ENCODE measurements at regions not wholly inside any gene's neighbourhood (a gene's known extent, or its start where the extent isn't known, plus 50 kb on each side); places are given as distances from the start of the nearest gene placed in this dataset.

DNA sequence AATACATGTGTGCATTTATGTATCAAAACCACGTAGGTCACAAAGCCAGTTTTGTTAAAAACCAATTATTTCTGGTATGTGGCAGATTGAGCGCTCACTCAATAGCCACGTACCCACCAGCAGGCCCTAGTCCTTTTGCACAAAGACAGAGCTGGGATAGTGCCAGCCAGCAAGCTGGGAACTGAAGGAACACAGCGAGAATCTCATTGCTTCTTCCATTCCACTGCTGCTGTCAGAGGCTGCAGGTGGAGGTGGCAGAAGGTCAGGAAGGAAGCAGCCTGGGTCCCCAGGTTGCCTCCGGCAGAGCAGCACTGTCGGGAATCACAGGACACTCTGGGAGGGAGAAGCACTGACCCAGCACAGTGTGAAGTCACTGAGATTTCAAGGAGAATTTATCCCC, 385.5 kb upstream of the PFKP start:
- H3K36me3 ChIP-seq: no peaks in the 10 kb centered on the region
- intact Hi-C loops (cut with DNase I): no loop called here

GRCh38 chr10:2680821-2681220, 386.5 kb upstream of the PFKP start:
- H3K9me3 ChIP-seq: no peaks in the 10 kb centered on the region
- no peaks in the 10 kb centered on the region for H3K4me1 ChIP-seq
- H3K27ac ChIP-seq: no peak overlapping the region
- no peaks in the 10 kb centered on the region for H3K36me3 ChIP-seq
- H3K4me3 ChIP-seq: no peak overlapping the region
- no peak for DNase-seq (ENCODE audit: extremely low spot score in 2 of 2)
- TF ChIP-seq, protein P1, sequence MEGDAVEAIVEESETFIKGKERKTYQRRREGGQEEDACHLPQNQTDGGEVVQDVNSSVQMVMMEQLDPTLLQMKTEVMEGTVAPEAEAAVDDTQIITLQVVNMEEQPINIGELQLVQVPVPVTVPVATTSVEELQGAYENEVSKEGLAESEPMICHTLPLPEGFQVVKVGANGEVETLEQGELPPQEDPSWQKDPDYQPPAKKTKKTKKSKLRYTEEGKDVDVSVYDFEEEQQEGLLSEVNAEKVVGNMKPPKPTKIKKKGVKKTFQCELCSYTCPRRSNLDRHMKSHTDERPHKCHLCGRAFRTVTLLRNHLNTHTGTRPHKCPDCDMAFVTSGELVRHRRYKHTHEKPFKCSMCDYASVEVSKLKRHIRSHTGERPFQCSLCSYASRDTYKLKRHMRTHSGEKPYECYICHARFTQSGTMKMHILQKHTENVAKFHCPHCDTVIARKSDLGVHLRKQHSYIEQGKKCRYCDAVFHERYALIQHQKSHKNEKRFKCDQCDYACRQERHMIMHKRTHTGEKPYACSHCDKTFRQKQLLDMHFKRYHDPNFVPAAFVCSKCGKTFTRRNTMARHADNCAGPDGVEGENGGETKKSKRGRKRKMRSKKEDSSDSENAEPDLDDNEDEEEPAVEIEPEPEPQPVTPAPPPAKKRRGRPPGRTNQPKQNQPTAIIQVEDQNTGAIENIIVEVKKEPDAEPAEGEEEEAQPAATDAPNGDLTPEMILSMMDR (IDR thresholded peaks at IDR 0.05): no peak
- no peak for TF ChIP-seq POLR2A (IDR thresholded peaks at IDR 0.05)
- no peak for TF ChIP-seq POLR2AphosphoS5 (IDR thresholded peaks at IDR 0.05; ENCODE audit: insufficient read depth in 1 of 2, low read depth in 1 of 2)
- H3K27me3 ChIP-seq: no peaks in the 10 kb centered on the region
- intact Hi-C loops (cut with DNase I): no loop called here

More for the DNA sequence above, 385.5 kb upstream of the PFKP start:
- Histone ChIP-seq H3K27ac (no peak overlapping the region), H3K9me3 (no peaks in the 10 kb centered on the region), H3K4me1 (no peaks in the 10 kb centered on the region), H3K27me3 (no peaks in the 10 kb centered on the region), H3K4me3 (no peak overlapping the region)
- no peak for DNase-seq (ENCODE audit: extremely low spot score in 2 of 2)
- no peak for TF ChIP-seq POLR2A (IDR thresholded peaks at IDR 0.05)
- TF ChIP-seq, protein P1 (IDR thresholded peaks at IDR 0.05): no peak
- no peak for TF ChIP-seq POLR2AphosphoS5 (IDR thresholded peaks at IDR 0.05; ENCODE audit: insufficient read depth in 1 of 2, low read depth in 1 of 2)

DNA sequence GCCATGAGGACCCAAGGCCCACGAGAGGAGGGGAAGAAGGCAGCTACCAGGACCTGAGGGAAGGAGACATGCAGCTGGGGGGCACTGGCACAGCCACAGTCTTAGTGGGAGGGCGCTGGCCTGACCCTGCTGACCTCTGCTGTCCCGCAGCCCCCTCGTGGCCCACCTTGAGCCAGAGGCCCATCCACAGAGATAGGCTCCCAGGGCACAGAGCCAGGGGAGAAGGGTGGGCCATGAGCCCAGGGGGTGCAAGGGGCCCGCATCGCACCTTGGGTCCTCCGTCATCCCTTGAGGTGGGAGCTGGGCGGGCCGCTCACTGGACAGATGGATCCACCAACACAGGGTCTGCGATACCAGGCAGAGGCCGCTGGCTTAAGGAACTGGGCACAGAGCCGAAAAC, 387.7 kb upstream of the PFKP start:
- Histone ChIP-seq H3K4me1 (no peaks in the 10 kb centered on the region), H3K36me3 (no peaks in the 10 kb centered on the region), H3K27ac (no peak overlapping the region), H3K4me3 (no peak overlapping the region), H3K27me3 (no peaks in the 10 kb centered on the region), H3K9me3 (no peaks in the 10 kb centered on the region)
- intact Hi-C loops (cut with DNase I): no loop called here
- DNase-seq (ENCODE audit: extremely low spot score in 2 of 2): no peak
- TF ChIP-seq, protein P1 (IDR thresholded peaks at IDR 0.05): no peak
- TF ChIP-seq POLR2A (IDR thresholded peaks at IDR 0.05) (no peak), POLR2AphosphoS5 (IDR thresholded peaks at IDR 0.05; ENCODE audit: insufficient read depth in 1 of 2, low read depth in 1 of 2) (no peak)

GRCh38 chr10:2676455-2676854, 390.9 kb upstream of the PFKP start:
- no peaks in the 10 kb centered on the region for H3K36me3 ChIP-seq
- no peak overlapping the region for H3K27ac ChIP-seq
- no peak overlapping the region for H3K4me3 ChIP-seq
- H3K27me3 ChIP-seq: no peaks in the 10 kb centered on the region
- H3K9me3 ChIP-seq: no peaks in the 10 kb centered on the region
- no peaks in the 10 kb centered on the region for H3K4me1 ChIP-seq
- TF ChIP-seq, protein P1 (IDR thresholded peaks at IDR 0.05): no peak
- no peak for TF ChIP-seq POLR2A (IDR thresholded peaks at IDR 0.05)
- no peak for TF ChIP-seq POLR2AphosphoS5 (IDR thresholded peaks at IDR 0.05; ENCODE audit: insufficient read depth in 1 of 2, low read depth in 1 of 2)
- intact Hi-C loops (cut with DNase I): no loop called here
- no peak for DNase-seq (ENCODE audit: extremely low spot score in 2 of 2)

DNA sequence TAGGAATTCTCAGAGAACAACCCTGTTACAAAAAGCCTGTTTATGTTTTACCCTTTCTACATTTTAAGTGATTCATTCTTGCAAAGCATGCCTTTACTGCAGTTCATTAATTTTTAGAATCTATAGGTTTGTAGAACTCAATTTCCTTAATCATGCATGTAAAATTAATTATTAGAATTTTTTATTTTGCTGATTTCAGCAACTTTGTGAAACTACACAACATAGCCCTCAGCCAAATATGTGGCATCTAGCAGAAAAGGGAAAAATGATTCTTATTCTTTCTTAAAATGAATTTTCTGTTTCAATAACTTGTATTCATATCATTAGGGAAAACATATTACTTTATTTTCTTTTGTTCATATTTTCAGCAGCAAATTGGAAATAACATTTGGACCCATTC, 392.9 kb upstream of the PFKP start:
- intact Hi-C loops (cut with DNase I): no loop called here
- no peaks in the 10 kb centered on the region for H3K27me3 ChIP-seq
- no peak for TF ChIP-seq POLR2AphosphoS5 (IDR thresholded peaks at IDR 0.05; ENCODE audit: insufficient read depth in 1 of 2, low read depth in 1 of 2)

GRCh38 chr10:2670864-2671263, 396.5 kb upstream of the PFKP start:
- Histone ChIP-seq H3K4me1 (no peaks in the 10 kb centered on the region), H3K27ac (no peak overlapping the region), H3K4me3 (no peak overlapping the region), H3K27me3 (no peaks in the 10 kb centered on the region), H3K9me3 (no peaks in the 10 kb centered on the region), H3K36me3 (no peaks in the 10 kb centered on the region)
- TF ChIP-seq POLR2AphosphoS5 (IDR thresholded peaks at IDR 0.05; ENCODE audit: insufficient read depth in 1 of 2, low read depth in 1 of 2) (no peak), POLR2A (IDR thresholded peaks at IDR 0.05) (no peak)
- TF ChIP-seq, protein P1 (IDR thresholded peaks at IDR 0.05): no peak
- intact Hi-C loops (cut with DNase I): no loop called here
- no peak for DNase-seq (ENCODE audit: extremely low spot score in 2 of 2)

More for the DNA sequence above, 392.9 kb upstream of the PFKP start:
- no peak overlapping the region for H3K27ac ChIP-seq
- DNase-seq (ENCODE audit: extremely low spot score in 2 of 2): no peak
- H3K4me3 ChIP-seq: no peak overlapping the region
- no peaks in the 10 kb centered on the region for H3K36me3 ChIP-seq
- H3K4me1 ChIP-seq: no peaks in the 10 kb centered on the region
- H3K9me3 ChIP-seq: no peaks in the 10 kb centered on the region
